MM.1S (cell line): ENCODE measurements at regions not wholly inside any gene's neighbourhood (a gene's known extent, or its start where the extent isn't known, plus 50 kb on each side); places are given as distances from the start of the nearest gene placed in this dataset.

Experiments
- EZH2 ChIP-seq: fragments of 300-600 bp; sonication (generic); optimal IDR thresholded peaks from 2 replicates; pipeline ENCODE3; 2017; ENCODE audit warnings: low read depth, mild to moderate bottlenecking, antibody characterized with exemption, low read length, mixed read lengths
- EZH2phosphoT487 ChIP-seq: fragments of 300-600 bp; sonication (generic); IDR thresholded peaks from 2 replicates; pipeline ENCODE4 v1.6.1; 2018; ENCODE audit warnings: antibody characterized with exemption, low read length
- TF ChIP-seq, protein P1 (sequence below): fragments of 300-600 bp; sonication (generic); IDR thresholded peaks from 2 replicates; pipeline ENCODE4 v1.5.1; 2016; ENCODE audit warnings: antibody characterized with exemption, low read length, mixed read lengths

DNA sequence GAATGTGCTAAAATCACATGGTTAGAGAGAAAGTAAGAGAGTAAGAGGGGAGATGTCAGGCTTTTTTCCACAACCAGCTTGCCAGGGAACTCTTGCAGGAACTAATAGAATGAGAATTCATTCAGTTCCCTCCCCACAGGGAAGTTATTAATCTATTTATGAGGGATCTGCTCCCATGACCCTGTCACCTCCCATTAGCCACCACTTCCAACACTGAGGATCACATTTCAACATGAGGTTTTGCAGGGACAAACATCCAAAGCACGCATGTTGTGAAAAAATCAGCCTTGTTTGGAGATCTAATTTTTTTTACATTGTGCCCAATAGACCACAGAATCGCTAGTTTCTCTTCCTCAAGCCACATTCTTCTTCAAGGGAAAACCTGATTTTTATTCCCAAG lies 904.0 kb downstream of the TBL1XR1 start:
- TF ChIP-seq, protein P1, sequence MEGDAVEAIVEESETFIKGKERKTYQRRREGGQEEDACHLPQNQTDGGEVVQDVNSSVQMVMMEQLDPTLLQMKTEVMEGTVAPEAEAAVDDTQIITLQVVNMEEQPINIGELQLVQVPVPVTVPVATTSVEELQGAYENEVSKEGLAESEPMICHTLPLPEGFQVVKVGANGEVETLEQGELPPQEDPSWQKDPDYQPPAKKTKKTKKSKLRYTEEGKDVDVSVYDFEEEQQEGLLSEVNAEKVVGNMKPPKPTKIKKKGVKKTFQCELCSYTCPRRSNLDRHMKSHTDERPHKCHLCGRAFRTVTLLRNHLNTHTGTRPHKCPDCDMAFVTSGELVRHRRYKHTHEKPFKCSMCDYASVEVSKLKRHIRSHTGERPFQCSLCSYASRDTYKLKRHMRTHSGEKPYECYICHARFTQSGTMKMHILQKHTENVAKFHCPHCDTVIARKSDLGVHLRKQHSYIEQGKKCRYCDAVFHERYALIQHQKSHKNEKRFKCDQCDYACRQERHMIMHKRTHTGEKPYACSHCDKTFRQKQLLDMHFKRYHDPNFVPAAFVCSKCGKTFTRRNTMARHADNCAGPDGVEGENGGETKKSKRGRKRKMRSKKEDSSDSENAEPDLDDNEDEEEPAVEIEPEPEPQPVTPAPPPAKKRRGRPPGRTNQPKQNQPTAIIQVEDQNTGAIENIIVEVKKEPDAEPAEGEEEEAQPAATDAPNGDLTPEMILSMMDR: no peak
- no peak for TF ChIP-seq EZH2phosphoT487
- TF ChIP-seq EZH2: no peak
